ENCODE measurements at regions not wholly inside any gene's neighbourhood (a gene's known extent, or its start where the extent isn't known, plus 50 kb on each side); places are given as distances from the start of the nearest gene placed in this dataset.

DNA sequence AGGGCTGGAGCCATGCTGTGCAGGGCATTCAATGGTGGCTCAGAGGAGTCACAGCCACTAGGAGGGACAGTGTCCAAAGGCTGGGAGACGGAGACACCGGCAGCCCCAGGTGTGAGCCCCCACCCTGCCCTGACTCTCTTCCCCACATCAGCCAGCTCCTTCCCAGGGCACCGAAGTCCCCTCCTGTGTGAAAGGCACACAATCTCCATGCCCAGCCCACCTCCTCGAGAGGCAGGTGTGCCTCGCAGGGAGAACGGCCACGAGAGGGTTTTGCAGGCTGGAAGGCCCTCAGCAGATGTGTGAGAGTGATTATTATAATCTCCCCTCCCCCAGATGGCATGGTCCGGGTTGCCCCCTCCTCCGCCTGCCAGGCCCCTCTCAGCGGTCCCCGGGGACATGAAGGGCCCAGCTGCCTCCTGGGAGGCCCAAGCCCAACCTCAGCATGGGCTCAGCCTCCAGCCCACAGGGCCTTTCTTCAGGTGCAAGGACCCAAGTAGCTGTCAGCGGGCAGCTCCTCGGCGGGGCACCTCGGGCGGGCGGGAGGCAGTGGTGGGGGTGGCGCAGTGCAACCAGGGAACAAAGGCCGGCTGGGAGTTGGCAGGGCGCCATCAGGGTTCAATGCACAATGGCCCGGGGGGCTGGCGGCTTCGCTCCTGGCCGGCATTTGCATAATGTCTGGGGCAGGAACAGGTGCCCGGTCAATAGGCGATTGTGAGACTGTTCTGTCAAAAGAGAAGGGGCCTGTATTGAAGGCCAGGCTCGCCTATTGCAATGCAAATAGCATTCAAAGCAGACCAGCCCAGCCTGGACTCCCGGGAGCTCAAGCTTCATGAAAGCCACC is 155.3 kb upstream of the ZMIZ1 start:
- no peak for DNase-seq (ENCODE audit: low read depth in 2 of 2)

DNA sequence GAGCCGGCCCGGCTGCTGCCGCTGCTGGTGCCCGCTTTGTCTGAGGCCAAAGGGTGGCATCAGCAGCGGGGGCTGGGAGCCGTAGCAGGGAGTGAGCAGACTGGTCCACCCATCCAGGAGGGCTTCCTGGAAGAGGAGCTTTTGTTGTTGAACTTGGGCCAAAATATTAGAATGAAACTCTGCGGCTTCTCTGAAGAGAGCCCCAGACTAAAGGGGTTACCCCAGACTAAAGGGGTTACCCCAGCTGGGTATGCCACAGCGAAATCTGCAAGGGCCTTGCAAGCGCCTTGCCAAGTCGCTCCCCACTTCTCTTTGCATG is 154.7 kb upstream of the ZMIZ1 start:
- no peak for DNase-seq (ENCODE audit: low read depth in 2 of 2)

DNA sequence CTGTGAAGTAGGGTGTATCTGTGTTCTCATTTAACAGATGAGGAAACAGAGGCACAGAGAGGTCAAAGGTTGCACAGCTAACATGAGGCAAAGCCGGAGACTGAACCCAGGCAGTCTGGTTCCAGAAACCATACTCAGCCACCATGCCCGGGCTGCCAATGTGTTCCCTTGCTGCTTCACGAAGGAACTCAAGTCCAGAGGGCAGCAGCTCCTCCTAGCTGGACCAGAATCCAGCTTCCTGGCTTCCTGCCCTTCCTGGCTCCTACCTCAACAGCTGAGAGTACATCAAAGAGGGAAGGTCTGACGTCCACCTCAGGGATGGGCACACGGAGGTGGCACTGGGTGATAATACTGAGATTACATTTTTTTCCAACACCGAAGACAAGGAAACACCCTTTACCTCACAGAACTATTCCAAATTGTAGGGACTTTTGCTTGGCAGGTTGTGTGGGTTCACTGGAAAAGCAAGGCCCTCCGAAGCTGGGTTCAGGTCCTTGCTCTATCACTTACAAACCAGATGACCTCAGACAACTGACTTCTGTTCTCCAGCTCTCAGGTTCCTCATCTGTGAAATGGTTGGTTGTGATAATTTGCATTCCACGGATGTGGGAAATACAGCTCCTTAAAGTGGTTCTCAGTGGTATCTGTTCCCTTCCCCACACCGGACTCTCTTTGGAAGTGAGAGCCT is 154.1 kb upstream of the ZMIZ1 start:
- no peak for DNase-seq (ENCODE audit: low read depth in 2 of 2)

DNA sequence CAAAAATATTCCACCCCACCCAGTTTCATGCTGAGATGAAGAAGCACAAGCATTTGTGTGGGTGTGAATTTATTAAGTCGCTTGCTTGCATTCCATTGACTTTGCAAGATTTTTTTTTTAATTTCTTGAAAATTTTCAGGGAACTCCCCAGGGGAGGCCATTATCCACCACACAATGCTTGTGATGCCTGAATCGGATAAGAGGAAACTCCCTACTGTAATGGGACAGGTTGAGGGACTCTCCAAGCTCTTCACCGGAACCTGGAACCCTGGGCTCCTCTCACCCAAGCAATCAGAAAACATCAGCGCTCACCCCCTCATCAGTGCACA is 153.6 kb upstream of the ZMIZ1 start:
- no peak for DNase-seq (ENCODE audit: low read depth in 2 of 2)

DNA sequence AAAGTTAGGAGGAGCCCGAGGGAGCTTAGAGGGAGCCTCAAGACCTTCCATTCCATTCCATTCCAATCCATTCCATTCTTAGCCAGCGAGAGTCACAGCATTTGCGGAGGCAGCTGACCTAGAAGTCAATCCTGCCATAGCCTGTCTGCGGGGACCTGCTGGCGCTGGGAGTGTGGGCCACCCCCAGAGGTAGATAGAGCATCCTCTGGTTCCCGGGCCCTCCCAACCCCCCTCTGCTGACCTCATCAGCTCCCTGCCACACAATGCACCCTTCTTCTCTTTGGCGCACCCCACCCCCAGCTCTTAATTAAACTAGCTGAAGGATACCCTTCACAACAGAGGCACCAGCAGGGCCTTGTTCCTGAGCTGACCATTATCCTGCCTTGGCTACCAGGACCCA is 152.5 kb upstream of the ZMIZ1 start:
- no peak for DNase-seq (ENCODE audit: low read depth in 2 of 2)

DNA sequence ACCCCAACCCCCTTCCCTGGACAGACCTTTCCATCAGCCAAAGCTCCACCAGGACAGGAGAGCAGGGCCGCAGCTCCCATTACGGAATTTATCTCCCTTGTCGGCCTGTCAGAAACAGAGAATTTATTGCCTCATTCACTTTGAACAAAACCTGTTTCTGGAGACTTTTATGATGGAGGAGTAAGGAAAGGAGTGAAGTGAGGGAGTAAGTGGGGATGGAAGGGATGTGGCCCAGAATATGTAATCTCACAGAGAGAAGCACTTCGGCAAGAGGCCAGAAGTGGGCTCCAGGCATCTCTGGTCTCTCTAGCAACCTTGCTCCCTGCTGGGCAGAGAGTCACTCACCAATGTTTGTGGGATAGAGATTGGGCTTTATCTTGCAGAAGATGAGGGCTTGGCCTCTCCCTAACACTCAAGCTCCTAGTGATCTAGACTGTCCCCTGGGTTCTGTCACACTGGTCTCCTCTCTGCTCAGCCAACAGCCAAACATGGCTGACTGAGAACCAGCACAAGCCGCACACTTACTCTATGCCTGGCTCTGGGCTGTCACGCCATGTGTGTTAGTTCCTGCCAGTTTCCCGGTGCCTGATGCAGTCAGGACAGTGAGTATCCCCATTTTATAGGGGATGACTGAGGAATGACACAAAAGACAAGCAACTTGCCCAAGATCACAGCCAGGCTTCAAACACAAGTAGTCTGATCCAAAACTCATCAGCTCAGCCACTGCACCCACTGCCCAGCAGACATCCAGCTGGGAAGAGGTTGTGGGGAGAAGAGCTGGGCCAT is 149.4 kb upstream of the ZMIZ1 start:
- DNase-seq (ENCODE audit: low read depth in 2 of 2): no peak

DNA sequence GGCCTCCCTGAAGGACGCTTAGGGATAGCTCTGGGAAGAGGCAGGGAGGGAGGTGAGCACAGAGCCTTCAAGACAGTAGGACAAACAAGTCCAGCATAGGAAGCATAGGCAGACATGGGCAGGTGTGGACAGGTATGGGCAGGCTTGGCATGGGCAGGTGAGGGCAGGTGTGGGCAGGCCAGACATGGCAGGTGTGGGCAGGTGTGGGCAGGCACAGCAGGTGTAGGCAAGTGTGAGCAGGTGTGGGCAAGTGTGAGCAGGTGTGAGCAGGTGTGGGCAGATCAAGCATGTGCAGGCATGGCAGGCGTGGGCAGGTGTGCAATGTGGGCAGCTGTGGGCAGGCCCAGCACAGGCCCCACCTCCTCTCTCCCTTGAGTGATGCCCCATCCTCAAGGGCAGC is 148.8 kb upstream of the ZMIZ1 start:
- DNase-seq (ENCODE audit: low read depth in 2 of 2): no peak

DNA sequence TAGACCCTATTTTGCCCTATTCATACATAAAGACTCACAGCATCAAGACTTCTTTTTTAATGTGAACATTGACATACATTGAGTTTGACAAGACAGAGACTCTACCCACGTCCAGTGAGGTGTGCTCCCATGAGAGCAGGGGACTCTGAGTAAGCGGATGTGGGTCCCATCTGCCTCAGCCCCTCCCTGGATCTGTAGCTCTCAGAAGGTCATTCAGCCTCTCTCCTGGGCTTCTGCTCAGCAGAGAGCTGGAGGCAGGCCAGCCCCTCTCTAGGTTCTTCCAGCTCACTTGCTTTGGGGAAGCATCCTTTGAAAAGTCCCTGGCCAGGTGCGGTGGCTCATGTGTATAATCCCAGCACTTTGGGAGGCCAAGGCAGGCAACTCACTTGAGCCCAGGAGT is 146.9 kb upstream of the ZMIZ1 start:
- DNase-seq (ENCODE audit: low read depth in 2 of 2): no peak

DNA sequence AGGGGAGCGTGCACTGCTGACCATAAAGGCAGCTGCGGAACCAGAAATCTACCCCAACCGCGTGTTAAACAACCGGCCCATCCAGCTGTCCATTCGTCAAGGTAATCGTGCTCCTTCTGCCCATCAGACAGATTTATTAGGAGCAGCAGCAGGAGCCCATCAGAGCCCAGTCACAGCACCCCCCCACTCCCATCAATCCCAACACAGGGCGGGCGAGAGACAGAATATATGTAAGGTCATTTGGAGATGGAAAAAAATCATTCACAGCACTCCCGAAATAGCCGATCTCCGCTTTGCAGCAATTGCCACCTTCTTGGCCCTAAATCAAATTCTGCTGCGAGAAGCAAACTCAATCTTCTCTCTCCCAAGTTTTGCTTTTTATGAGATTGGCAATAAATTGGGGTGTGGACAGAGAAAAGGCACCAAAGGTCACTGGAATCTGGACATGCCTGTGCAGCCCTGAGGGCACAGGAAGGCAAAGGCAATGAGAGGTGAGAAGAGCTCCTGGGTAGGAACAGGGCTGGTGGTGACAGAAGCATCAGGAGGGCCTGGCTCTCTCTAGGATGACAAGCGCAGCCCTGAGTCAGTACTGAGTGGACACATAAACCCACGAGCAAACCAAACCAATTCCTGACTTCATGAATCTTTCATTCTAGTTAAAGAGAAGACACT is 145.0 kb upstream of the ZMIZ1 start:
- DNase-seq (ENCODE audit: low read depth in 2 of 2): no peak

DNA sequence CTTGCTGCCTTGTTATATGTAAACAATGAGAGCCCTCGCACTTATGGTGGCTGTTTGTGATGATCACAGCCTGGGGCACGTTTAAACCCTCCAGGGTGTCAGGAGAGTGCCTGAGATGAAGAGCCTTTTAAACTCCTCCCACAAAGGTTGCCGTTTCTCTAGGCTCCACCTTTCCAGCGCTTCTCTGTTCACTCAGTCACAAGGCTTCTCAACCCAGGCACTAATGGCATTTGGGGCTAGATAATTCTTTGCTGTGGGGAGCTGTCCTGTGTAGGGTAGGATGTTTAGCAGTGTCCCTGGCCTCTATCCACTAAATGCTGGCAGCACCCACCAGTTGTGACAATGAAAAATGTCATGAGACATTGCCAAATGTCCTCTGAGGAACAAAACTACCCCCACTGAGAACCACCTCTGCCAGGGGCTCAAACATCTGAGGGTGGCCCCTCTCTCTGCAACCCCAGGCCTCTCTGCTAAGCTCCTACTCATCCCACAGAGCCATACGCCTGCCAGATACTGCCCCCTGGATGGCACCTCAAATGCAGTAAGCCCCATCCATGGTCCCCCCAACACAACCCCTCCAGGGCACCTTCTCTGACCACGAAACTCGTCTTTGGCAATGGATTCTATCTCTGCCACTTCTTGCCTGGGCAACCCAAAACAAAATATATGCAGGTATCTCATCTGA is 144.3 kb upstream of the ZMIZ1 start:
- DNase-seq (ENCODE audit: low read depth in 2 of 2): no peak

DNA sequence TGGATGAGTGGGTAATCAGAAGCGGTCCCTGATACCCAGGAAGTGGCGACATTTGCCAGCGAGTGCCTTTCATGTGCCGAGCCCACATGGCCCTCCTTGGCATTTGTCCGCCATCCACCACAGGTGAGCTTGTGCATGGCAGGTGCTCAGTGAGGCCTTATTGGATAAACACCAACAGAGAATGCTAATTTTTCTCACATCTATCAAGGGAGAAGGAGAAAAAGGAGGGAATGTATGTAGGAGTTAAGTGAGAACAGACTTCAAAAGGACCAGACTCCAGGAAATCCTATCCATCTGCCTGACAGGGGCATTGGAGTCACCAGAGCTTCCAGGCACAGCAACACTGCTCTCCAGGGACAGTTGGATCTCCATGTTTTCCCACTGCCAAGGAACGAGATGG is 143.5 kb upstream of the ZMIZ1 start:
- no peak for DNase-seq (ENCODE audit: low read depth in 2 of 2)

DNA sequence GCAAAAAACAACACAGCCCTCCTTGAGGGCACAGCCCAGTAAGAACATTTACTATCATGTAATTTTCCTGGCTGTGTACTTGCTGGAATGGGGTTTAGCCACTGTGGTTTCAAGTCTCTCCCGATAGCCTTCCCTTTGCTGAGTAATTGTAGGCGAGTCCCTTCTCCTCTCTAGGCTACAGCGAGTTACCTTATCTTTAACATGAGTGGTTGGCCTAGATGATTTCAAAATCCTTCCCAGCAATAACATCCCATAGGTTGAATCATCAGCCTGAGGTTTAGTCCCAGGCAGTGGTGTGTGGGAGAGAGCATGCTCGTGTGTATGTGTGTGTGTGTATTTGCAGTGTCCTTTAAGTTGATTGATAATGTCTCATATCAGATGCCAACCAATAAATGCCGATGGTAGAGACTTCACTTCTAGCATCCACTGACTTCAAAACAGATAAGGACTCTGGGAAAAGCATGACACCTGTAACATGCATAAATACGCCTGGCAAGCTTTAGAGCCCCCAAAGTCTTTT is 142.9 kb upstream of the ZMIZ1 start:
- DNase-seq (ENCODE audit: low read depth in 2 of 2): no peak

DNA sequence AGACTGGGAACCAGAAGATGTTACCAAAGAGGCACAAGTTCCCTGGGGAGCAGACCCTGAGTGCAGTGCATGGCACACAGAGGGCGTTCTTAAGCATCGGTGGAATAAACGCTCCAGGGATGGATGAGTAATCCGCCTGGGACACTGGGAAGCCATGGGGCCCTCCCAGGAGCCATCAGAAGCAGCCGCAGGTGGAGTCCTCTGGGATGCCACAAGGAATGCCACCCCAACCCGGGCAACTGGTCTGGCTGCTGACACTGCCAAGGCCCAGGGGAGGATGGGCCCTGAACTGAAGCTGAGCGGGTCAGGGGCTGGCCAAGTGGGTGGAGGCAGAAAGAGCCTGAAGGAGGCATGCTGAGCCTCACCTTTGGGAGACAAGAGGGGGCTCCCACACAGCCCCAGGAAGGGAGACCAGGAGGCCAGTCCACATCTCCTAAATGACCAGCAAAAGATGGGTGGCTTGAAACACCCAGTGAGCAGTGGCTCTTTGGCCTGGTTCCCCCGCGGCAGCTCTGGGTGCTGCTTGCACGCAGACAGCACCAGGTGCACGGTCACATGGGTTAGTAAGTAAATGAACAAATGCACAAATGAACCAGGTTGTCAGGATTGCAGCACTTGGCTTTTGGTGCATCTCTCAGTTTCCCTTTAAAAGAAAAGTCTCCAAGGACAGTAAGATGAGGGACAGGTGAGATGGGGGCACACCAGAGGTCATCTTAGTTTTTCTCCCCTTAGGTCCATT is 141.3 kb upstream of the ZMIZ1 start:
- DNase-seq (ENCODE audit: low read depth in 2 of 2): no peak

DNA sequence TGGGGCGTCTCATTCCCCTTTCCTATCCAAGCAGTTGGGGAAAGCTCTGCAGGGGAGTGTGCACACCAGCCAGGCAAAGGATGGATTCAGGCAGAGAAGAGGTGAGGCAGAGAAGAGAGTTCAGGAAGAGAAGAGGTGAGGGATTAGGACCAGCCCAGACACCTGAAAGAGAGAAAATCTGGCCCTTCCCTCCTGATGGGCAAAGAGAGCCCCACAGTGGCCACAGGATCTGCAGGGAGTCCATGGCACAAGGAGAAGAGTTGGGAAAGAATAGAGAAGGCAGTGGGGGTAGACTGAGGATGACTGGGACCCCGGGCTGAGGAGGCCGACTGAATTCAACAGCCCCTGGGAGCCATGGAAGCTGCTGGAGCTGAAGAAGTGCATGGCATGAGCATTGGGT is 140.4 kb upstream of the ZMIZ1 start:
- DNase-seq (ENCODE audit: low read depth in 2 of 2): no peak

DNA sequence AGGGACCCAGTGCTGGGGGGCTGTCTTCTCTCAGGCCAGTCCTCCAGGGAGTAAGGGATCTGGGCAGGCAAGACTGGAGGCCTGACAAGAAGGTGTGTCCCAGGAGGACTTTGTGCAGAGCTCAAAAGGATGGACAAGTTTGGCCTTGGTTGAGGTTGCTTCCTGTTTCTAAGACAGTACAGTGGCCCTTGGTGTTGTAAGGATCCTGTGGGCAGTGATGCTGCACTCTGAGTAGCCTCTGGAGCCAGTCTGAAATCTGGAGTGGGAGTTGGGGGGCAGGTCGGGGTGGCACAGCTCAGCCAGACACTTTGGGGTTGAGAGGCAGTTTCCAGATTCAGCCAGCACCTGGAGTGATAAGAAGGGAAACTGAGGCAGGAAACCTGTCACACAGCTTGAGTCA is 139.2 kb upstream of the ZMIZ1 start:
- DNase-seq (ENCODE audit: low read depth in 2 of 2): no peak

DNA sequence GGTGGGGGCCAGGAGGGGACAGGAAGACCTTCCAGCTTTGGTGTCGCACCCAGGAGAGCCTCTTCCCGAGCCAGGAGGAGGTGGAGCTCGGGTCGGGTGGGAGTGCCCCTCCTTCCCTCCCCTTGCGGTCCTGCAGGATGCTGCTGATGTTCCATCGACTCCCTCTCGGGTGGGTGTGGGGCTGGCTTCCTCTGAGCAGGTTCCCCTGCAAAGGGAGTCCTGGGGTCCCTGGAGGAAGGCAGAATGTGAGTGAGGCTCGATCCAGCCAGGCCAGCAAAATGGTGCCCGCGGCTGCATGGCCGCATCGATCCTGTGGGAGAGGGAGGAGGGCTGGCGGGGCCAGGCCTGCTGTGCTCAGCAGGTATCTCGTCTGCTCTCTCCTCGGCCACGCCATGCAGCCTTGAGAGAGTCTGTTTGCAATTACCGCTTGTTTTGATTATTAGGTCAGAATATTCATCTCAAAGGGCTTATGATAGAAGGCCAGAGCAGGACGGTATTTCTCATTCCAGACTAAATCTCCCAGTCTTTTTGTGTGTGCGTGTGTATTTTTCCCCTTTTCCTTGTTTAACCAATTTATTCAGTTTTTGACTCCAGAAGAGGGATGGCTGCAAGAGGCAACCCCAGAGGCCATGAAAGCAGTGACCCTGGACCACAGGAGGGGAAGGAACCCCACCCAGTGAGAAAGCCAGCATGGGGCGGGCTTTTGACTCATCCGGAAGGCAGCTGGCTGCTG is 137.3 kb upstream of the ZMIZ1 start:
- no peak for DNase-seq (ENCODE audit: low read depth in 2 of 2)

DNA sequence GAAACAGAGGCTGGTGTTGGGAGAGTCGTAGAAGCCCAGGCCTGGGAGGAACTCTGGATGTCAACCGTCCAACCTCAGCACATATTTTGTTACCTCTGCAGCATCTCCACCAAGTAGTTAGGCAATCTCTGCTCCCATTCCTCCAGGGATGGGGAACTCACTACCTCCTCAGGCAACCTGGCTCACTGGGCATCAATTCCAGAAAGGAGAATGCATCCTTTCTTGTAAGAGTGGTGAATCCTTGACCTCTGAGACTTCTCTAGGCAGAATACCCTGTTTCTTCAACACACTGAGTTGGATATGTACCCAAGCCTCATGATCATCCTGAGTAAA is 136.7 kb upstream of the ZMIZ1 start:
- DNase-seq (ENCODE audit: low read depth in 2 of 2): no peak

DNA sequence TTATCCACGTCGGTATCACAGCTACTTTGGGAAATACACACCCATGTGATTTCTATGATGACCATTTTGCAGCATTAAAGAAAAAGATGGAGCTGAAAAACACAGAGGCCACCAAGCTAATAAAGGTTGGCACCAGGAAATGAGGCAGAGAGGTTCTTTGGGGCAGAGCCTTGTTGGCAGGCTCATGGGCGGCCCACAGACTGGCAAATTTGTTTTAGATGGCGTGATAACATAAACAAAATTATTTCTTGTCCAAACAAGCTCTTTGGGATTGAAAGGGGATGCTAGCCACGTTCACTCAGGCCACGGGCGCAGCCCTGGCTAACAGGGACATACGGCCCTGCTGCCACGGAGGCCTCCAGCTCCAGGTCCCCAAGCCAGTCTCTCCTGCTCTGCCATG is 135.9 kb upstream of the ZMIZ1 start:
- DNase-seq (ENCODE audit: low read depth in 2 of 2): no peak

DNA sequence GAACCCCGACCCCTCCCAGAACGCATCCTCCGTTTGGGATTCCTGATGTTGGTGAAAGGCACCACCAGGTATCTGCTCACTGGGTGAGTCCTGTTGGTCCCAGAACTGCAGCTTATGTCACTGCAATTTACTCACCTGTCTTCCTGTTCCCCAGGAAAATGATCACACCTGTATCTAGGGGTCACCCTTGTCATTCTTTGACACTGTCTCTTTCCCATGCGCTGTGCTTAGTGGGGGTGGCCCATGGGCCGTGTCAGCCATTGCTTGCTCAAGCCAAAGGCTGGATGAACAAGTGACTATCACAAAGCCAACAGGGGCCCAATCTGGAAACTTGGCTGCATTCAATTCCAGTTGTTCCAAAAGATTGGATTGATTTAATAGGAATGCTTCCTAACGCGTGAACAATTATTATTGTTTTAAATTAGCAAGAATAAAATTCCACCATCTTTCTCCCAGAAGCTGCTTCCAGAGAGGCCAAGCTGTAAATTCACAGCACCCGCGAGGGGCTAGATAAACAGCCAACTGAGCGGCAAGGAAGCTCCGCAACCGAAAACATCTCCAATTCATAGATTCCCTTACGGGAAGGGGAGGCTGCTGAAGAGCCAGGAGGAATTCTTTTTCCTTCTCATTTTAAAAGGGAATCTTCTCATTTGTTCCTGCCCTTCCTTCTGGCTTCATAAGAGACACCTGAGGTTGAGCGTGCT is 134.8 kb upstream of the ZMIZ1 start:
- no peak for DNase-seq (ENCODE audit: low read depth in 2 of 2)

DNA sequence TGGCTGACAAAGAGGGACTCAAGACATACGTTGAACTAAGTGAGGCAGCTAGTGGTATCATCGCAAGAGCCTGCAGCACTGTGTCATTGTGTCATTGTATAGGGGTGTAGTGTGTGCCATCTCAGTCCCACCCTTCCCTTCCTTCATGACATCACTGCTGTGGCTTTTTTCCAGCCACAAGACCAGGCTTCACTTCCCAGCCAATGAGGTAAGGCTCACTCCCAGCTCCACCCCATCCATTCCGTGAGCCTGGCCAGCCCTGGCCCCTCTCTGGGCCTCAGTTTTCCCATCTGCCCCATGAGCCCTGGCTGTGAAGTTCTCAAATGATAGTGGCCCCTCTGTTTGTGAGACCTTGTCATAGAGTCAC is 134.3 kb upstream of the ZMIZ1 start:
- DNase-seq (ENCODE audit: low read depth in 2 of 2): no peak

Data from stimulated activated CD8-positive, alpha-beta memory T cell treated with anti-CD3 and anti-CD28 coated beads, Interleukin-7, amount 100 ng/mL, for 1 hour (primary cell).